HG03439 (cell line): ENCODE measurements at regions not wholly inside any gene's neighbourhood (a gene's known extent, or its start where the extent isn't known, plus 50 kb on each side); places are given as distances from the start of the nearest gene placed in this dataset.
"Not testable (repeated sequence)": the region's sequence is repeated elsewhere in the genome, so short reads cannot be mapped to it uniquely, and the experiment has no call there.

ENCODE experiments used
- ATAC-seq: cut with Tn5 transposase; IDR thresholded peaks from one replicate; pipeline ENCODE4 v1.9.1; 2021; ENCODE audit warnings: mild to moderate bottlenecking, moderate library complexity; ENCODE audit not compliant: unreplicated experiment

GRCh38 chr11:88061111-88061510, 114.1 kb downstream of the RAB38 start:
- no peak for ATAC-seq

- no peak for ATAC-seq
These were observed 115.9 kb downstream of the RAB38 start for GRCh38 chr11:88059326-88059725.

DNA sequence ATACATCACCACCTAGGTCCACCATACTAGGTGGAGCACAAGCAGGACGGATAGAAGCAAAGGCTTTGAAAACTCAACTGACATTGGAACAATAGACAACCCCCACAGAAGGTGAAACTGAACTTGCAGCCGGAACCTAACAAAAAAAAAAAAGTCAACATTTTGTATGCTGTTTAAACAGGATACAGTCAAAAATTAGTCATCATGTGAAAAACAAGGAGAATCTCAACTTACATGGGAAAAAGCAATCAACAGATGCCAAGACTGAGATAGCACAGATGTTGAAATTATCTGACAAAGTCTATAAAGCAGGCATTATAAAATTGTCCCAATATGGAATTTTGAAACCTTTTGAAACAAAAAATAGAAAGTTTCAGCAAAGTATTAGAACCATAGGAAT, 123.8 kb downstream of the RAB38 start:
- ATAC-seq = no peak

DNA sequence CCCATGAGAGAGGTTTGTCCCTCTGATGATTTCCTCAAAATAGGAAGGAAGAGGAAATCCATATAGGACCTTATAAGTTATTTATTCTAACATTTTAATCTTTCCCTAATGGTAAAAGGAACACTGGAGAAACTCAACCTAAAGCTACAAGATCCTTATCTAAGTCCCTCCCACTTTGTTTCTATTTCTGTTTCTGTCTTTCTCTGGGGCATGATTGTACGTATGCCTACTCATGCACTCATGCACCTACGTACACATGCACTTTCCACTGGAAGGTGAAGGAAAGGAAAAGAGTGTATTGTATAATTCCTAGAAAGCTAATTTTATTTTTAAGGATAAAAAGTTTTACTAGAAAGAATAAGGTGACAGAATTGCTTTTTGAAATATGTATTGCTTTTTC, 125.0 kb downstream of the RAB38 start:
- no peak for ATAC-seq

DNA sequence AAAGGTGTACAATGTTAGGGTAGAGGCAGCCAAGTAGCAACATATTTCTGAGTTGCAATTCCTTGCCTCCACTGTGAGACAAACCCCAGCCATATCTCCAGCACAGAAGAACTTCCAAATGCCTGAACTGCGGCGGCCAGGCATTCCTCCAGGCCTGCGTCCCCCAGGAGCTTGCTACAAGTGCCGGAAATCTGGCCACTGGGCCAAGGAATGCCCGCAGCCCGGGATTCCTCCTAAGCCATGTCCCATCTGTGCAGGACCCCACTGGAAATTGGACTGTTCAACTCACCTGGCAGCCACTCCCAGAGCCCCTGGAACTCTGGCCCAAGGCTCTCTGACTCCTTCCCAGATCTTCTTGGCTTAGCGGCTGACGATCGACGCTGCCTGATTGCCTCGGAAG, 130.0 kb downstream of the RAB38 start:
- ATAC-seq = not testable (repeated sequence)

DNA sequence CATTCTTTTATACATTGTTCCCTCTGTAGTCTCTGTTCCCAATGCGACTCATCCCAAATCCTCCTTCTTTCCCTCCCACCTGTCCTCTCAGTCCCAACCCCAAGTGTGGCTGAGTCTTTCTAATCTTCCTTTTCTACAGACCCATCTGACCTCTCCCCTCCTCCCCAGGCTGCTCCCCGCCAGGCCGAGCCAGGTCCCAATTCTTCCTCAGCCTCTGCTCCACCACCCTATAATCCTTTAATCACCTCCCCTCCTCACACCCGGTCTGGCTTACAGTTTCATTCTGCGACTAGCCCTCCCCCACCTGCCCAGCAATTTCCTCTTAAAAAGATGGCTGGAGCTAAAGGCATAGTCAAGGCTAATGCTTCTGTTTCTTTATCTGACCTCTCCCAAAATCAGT, 130.6 kb downstream of the RAB38 start:
- not testable (repeated sequence) for ATAC-seq

GRCh38 chr11:88043149-88043548, 132.1 kb downstream of the RAB38 start:
- ATAC-seq = no peak

DNA sequence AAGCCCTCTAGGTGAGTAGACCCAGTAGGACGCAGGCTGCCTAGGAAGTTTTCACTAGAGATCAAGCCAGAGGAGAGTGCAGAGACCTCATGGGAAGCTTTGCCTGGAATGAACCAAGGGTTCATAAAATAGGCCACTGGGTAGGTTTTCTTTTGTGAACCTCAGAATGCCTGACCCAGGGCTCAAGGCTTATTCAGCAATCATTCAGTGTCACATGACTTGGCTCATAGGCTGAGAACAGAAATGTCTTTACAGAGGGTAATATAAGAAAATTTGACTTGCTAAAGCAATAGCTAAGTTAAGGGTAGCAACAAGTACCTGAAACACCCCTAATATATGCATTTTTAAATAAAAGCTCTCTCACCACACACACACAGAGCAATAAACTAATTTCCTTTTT, 132.6 kb downstream of the RAB38 start:
- no peak for ATAC-seq

GRCh38 chr11:88042238-88042637, 133.0 kb downstream of the RAB38 start:
- ATAC-seq = no peak

DNA sequence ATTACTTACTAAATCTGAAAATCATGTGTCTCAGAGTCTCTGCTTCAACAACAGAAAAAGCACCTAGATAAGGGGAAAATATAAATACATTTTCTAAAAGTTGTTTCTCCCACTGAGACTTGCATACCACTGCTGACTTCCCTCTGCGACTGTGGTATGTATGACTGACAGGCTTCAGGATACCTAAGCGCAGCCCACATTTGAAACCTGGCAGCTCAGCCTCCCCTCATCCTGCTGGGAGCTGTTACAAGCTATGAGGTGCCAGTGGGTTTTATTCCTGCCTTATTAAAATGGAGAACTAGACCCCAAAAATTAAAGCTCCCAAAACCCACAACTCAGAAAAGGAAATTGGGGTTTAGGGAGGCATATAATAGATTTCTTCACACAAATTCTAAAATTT, 133.6 kb downstream of the RAB38 start:
- ATAC-seq = no peak

GRCh38 chr11:88040148-88040496, 135.1 kb downstream of the RAB38 start:
- ATAC-seq = no peak

GRCh38 chr11:88039476-88040147, 135.6 kb downstream of the RAB38 start:
- no peak for ATAC-seq

DNA sequence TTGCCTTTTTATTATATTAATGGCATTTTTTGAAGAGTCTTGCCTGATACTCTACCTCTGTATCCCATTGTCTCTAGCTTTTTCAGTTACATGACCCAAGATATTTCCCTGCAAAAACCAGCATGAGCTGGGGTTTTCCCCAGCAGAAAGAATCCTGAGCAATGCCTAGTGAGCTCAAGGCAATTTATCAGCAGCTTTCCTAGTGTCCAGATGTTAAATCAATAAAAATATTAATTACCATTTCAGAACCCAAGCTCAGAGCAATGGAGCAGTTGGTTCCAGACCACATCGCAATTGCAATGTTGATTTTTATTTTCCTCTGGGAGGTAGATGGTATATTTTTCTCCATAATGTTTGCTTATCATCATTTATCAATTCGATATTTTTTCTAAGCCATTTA, 137.2 kb downstream of the RAB38 start:
- no peak for ATAC-seq

- no peak for ATAC-seq
These were observed 138.5 kb downstream of the RAB38 start for GRCh38 chr11:88036701-88037100.

DNA sequence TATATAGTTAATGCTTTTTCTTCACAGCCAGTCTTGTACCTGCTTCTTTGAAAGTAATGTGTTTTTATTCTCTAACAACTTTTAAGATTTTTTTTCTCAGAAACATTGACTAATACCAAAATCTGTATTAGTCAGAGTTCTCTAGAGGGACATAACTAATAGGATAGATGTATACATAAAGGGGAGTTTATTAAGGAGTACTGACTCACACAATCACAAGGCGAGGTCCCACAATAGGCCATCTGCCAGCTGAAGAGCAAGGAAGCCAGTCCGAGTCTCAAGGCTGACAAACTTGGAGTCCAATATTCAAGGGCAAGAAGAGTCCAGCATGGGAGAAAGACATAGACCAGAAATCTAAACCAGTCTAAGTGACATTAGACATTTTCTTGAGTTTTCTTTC, 140.0 kb downstream of the RAB38 start:
- ATAC-seq = no peak

- ATAC-seq = no peak
These were observed 157.6 kb downstream of the RAB38 start for GRCh38 chr11:88017666-88018065.

GRCh38 chr11:88016392-88017170, 158.7 kb downstream of the RAB38 start:
- peak; percentile 85 for ATAC-seq

DNA sequence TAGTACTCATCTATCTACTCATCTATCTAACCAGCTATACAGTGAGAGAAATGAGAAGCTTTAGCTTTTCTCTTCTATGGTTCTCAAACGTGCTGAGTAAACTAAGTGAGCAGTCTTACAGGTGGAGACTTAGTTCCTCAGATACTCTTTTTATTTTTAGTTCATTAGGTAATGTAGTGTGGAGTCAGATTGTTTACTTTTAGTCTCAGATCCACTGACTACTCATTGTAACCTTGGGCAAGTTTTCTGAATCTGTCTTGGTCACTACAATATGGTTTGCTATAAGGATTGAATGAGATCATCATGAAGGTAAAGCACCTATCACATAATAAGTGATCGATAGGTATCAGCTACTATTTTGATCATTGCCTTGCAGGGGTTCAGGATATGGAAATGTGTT, 160.1 kb downstream of the RAB38 start:
- no peak for ATAC-seq

DNA sequence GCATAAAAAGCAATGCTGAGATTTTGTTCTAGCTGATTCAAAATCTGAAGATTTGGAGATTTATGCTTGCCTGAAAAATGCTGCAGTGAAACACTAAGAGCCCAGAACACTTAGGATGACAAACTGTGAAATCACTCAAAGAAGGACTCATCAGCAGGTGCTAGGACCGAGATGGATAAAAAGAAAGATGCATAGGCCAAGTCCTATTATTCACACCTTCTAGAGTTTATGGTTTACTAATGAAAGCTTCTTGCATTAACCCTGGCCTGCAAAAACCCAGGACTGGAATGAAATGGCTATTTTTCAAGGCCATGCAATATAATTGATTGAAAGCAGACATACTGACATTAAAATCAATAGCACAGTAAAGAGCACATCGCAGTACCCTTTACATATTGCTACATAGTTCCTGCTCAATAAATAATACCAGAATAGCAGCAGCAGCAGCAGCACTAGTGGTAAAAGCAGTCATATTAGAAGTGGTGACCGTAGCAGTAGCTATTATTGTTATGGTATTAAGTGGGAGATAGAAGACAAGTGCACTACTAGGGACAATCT, 161.7 kb downstream of the RAB38 start:
- no peak for ATAC-seq

- no peak for ATAC-seq
These were observed 162.8 kb downstream of the RAB38 start for GRCh38 chr11:88012456-88012855.

DNA sequence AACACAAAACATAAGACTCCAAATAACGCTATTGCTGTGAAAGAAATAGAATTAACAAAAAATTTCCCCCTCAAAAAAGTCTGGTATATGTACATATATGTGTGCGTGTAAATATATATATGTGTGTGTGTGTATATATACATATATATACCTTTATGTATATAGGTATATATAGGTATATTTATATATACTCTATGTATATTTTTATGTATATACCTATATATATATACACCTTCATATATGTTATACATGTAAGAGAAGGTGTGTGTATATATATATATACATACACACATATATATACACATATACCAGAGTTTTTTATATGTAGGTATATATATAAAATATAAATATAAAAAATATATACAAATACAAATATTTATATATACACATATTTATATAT, 199.2 kb downstream of the RAB38 start:
- ATAC-seq = no peak

DNA sequence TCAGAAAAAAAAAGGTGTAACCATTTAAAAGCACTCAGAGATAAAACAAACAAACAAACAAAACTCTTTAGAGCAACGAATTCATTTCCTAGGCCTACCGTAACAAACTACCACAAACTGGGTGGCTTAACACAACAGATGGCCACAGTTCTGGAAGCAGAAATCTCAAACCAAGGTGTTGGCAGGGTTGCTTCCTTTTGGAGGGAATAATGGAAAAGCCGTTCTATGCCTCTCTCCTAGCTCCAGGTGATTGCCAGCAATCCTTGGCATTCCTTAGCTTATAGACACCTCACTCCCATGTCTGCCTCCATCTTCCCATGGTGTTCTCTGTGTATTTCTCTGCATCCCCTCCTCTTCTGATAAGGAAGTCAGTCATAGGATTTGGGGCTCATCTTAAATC, 200.4 kb downstream of the RAB38 start:
- no peak for ATAC-seq
